ENCODE measurements at regions not wholly inside any gene's neighbourhood (a gene's known extent, or its start where the extent isn't known, plus 50 kb on each side); places are given as distances from the start of the nearest gene placed in this dataset.

DNA sequence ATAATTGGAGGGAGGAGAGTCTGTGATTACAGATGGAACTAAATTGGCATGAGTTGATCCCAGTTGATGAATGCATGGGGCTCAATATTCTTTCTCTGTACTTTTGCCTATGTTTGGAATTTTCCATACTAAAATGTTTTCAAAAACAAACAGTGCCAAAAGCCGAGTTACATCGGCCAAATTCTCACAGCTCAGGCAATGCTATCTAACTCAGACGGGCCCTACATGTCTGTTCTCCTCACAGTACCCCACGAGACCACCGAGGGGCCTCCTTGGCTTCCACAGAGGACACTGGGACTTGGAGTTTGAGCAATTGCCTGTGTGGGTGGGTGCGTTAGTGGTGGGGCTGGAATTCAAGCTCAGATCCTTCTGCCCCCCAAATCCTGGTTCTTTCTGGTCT is 413.2 kb downstream of the CDH26 start:
- TF ChIP-seq CTCF (IDR thresholded peaks at IDR 0.05) (no peak), POLR2A (IDR thresholded peaks at IDR 0.05) (no peak)

All from uterus (tissue), 2 donors.